Neutrophil (primary cell): ENCODE measurements at regions not wholly inside any gene's neighbourhood (a gene's known extent, or its start where the extent isn't known, plus 50 kb on each side); places are given as distances from the start of the nearest gene placed in this dataset.

ENCODE experiments used
- H3K27ac ChIP-seq: fragments of 200-600 bp; sonication (generic); 2 replicates; pipeline ENCODE4 v1.5.1; 2016; ENCODE audit warnings: mild to moderate bottlenecking, moderate library complexity
- H3K27me3 ChIP-seq: fragments of 200-600 bp; sonication (generic); 2 replicates; pipeline ENCODE4 v1.6.0; 2016; ENCODE audit warnings: mild to moderate bottlenecking
- H3K36me3 ChIP-seq: fragments of 200-600 bp; sonication (generic); 2 replicates; pipeline ENCODE4 v1.5.1; 2017
- H3K4me1 ChIP-seq, 2 experiments: fragments of 200-600 bp in 1 of 2; sonication (generic) in 1 of 2; 1 replicate in 1 of 2; 2 replicates in 1 of 2; pipeline versions ENCODE4 v1.5.1 to v1.6.1; 2013 to 2016; ENCODE audit warnings: low read depth in 1 of 2, low read length in 1 of 2, mild to moderate bottlenecking in 1 of 2, moderate library complexity in 1 of 2; ENCODE audit not compliant: control insufficient read depth in 1 of 2, insufficient read depth in 1 of 2
- H3K4me3 ChIP-seq, 2 experiments: fragments of 200-600 bp in 1 of 2; sonication (generic) in 1 of 2; 1 replicate in 1 of 2; 2 replicates in 1 of 2; pipeline ENCODE4 v1.5.1; 2013 to 2016; ENCODE audit warnings: low read depth in 1 of 2, low read length in 1 of 2, mild to moderate bottlenecking in 1 of 2, moderate library complexity in 1 of 2
- H3K9me3 ChIP-seq: fragments of 200-600 bp; sonication (generic); 2 replicates; pipeline ENCODE4 v1.5.1; 2016
- CTCF ChIP-seq: fragments of 200-600 bp; sonication (generic); IDR thresholded peaks from 2 replicates; pipeline ENCODE4 v1.5.1; 2016; ENCODE audit warnings: antibody characterized with exemption

- H3K9me3 ChIP-seq = no peaks in the 10 kb centered on the region
- H3K36me3 ChIP-seq = no peaks in the 10 kb centered on the region
- no peak overlapping the region for H3K4me3 ChIP-seq
- no peaks in the 10 kb centered on the region for H3K27me3 ChIP-seq
- no peak for TF ChIP-seq CTCF
- no peak overlapping the region for H3K27ac ChIP-seq
- H3K4me1 ChIP-seq = no peaks in the 10 kb centered on the region
Observed at GRCh38 chr5:158629591-158630312, 470.0 kb downstream of the EBF1 start.

GRCh38 chr5:158626718-158627117 is 473.0 kb downstream of the EBF1 start:
- Histone ChIP-seq H3K36me3 (no peaks in the 10 kb centered on the region), H3K27ac (no peak overlapping the region), H3K4me3 (no peak overlapping the region), H3K27me3 (no peaks in the 10 kb centered on the region), H3K9me3 (no peaks in the 10 kb centered on the region), H3K4me1 (no peaks in the 10 kb centered on the region)
- no peak for TF ChIP-seq CTCF

GRCh38 chr5:158623971-158624370 is 475.7 kb downstream of the EBF1 start:
- Histone ChIP-seq H3K27me3 (no peaks in the 10 kb centered on the region), H3K27ac (no peak overlapping the region), H3K9me3 (no peaks in the 10 kb centered on the region), H3K4me3 (no peak overlapping the region), H3K36me3 (no peaks in the 10 kb centered on the region), H3K4me1 (no peaks in the 10 kb centered on the region)
- TF ChIP-seq CTCF = no peak

- H3K27me3 ChIP-seq = no peaks in the 10 kb centered on the region
- H3K9me3 ChIP-seq = no peaks in the 10 kb centered on the region
- no peaks in the 10 kb centered on the region for H3K36me3 ChIP-seq
- H3K4me3 ChIP-seq = no peak overlapping the region
- H3K27ac ChIP-seq = no peak overlapping the region
- H3K4me1 ChIP-seq = no peaks in the 10 kb centered on the region
- TF ChIP-seq CTCF = no peak
Observed at GRCh38 chr5:158621391-158621790, 478.3 kb downstream of the EBF1 start.

- Histone ChIP-seq H3K4me3 (no peak overlapping the region), H3K27ac (no peak overlapping the region), H3K4me1 (no peaks in the 10 kb centered on the region), H3K36me3 (no peaks in the 10 kb centered on the region), H3K27me3 (no peaks in the 10 kb centered on the region), H3K9me3 (no peaks in the 10 kb centered on the region)
- no peak for TF ChIP-seq CTCF
Observed at GRCh38 chr5:158619083-158619788, 480.5 kb downstream of the EBF1 start.
